ENCODE measurements at regions not wholly inside any gene's neighbourhood (a gene's known extent, or its start where the extent isn't known, plus 50 kb on each side); places are given as distances from the start of the nearest gene placed in this dataset.
"Not testable (repeated sequence)": the region's sequence is repeated elsewhere in the genome, so short reads cannot be mapped to it uniquely, and the experiment has no call there.

DNA sequence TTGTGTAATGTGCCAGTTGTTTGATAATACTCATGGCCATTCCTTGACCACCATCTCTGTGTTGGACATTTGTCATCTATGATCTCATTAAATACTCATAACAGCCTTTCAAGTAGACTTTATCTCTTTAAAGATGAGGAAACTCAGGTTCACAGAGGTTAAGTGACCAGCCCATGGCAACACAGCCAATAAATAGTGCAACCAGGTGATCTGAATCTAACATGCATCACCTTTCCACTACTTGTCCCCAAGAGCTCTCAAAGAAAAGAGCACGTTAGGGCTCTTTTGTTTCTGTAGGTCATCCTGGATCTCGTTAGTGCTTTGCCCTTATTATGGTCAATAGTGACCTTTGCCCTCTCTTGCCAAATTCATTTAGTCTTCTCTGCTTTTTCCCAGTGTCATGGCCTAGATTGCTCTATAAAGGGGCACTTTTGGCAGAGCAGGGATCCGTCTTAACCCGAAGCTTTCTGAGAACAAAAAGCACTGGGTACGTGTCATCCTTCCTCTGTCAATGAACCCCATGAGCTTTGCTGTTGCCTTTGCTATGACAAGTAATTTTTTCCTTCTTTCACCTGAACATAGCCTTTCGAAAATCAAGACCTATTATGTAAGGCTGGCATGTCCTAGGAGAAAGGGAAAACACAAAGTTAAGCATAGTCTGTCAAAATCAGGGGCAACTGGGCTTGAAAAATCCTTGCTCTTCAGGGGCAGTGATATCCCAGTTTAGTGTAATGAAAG, 88.0 kb upstream of the PLXNA2 start:
- DNase-seq (ENCODE audit: low read depth in 1 of 2, low spot score in 1 of 2): no peak
- in situ Hi-C loops (cut with HindIII; ENCODE audit: low pct_unique_long_range_greater_than_20kb, low sequenced_read_pairs): no loop called here

GRCh38 chr1:208332774-208333126, 88.6 kb upstream of the PLXNA2 start:
- in situ Hi-C loops (cut with HindIII; ENCODE audit: low pct_unique_long_range_greater_than_20kb, low sequenced_read_pairs): no loop called here
- no peak for TF ChIP-seq JUND (IDR thresholded peaks at IDR 0.05; ENCODE audit: low read depth)
- no peak for DNase-seq (ENCODE audit: low read depth in 1 of 2, low spot score in 1 of 2)

More for the DNA sequence above, 88.0 kb upstream of the PLXNA2 start:
- no peak for TF ChIP-seq JUND (IDR thresholded peaks at IDR 0.05; ENCODE audit: low read depth)

- in situ Hi-C loops (cut with HindIII; ENCODE audit: low pct_unique_long_range_greater_than_20kb, low sequenced_read_pairs): no loop called here
- no peak for TF ChIP-seq JUND (IDR thresholded peaks at IDR 0.05; ENCODE audit: low read depth)
- no peak for DNase-seq (ENCODE audit: low read depth in 1 of 2, low spot score in 1 of 2)
These were observed 89.5 kb upstream of the PLXNA2 start for GRCh38 chr1:208333676-208334075.

DNA sequence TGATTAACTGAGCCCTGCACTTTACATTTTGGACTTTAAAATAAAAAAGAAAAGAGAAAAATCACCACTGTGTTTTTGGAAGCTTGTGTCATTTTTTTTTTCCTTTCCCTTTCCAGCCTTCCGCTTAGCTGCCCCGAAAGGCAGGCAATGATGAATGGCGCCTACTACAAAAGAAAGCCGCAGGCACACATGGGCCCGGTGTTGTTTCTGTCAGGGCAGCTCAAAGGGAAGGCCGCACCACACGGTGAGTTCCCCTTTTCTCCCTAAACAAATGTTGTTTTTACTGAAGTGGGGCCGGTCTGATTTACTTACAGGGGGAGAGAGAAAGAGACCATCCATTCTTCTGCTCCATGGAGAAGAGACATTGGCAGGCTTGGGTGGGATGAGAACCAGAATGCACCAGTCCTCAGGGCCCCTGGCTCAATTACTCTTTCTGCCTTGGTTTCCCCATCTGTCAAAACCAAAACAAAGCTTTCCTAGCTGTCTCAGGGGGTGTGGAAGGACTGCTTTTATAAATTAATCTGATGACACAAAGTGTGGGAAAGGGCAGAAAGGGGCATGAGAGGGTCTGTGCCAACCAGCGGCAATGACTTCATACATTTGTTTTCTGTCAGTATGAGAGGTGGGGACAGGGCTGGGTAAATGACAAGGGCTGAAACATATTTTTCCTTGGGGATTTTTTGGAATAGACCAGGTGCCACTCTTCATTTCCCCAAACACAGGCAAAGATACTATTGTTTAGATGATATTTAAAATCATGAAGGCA, 91.4 kb upstream of the PLXNA2 start:
- no peak for DNase-seq (ENCODE audit: low read depth in 1 of 2, low spot score in 1 of 2)
- in situ Hi-C loops (cut with HindIII; ENCODE audit: low pct_unique_long_range_greater_than_20kb, low sequenced_read_pairs): no loop called here
- TF ChIP-seq JUND (IDR thresholded peaks at IDR 0.05; ENCODE audit: low read depth): no peak

GRCh38 chr1:208336137-208336518, 91.9 kb upstream of the PLXNA2 start:
- in situ Hi-C loops (cut with HindIII; ENCODE audit: low pct_unique_long_range_greater_than_20kb, low sequenced_read_pairs): no loop called here
- no peak for DNase-seq (ENCODE audit: low read depth in 1 of 2, low spot score in 1 of 2)
- TF ChIP-seq JUND (IDR thresholded peaks at IDR 0.05; ENCODE audit: low read depth): no peak

DNA sequence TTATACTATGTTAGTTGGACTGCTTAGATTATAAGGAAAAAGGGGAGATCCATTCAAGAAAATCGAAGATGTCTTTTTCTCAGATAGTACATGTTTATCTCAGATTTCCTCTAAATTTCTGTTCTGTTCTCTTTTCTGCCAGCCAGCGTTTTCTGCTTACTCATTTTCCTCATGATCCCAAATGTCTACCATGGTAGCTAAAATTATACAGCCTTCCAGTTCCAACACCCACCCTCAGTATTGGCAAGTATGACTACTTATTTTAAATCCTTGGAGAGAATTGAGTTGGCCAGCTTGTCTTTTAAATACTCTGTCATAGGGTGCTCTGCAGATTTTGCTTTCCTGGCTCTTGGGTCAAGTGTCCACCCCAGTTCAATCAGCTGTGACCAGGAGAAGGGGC, 95.7 kb upstream of the PLXNA2 start:
- no peak for TF ChIP-seq JUND (IDR thresholded peaks at IDR 0.05; ENCODE audit: low read depth)
- in situ Hi-C loops (cut with HindIII; ENCODE audit: low pct_unique_long_range_greater_than_20kb, low sequenced_read_pairs): no loop called here
- no peak for DNase-seq (ENCODE audit: low read depth in 1 of 2, low spot score in 1 of 2)

DNA sequence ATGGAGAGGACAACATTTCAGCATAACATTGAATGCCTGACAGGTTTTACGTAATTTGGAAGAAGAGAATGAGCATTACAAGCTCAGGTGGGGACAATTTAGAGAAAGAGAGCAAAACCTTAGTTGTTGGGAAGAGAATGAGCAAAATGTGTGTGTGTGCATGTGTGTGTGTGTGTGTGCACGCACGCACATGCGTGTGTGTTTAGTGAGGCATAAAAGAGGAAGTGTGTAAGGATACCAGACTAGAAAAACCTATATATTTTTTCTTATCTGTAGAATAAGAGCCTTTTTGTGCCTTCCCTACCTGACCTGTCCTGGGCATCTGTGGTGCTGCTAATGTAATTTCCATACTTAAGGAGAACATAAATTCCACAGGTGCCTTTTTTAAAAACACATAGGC, 99.0 kb upstream of the PLXNA2 start:
- DNase-seq (ENCODE audit: low read depth in 1 of 2, low spot score in 1 of 2): no peak
- TF ChIP-seq JUND (IDR thresholded peaks at IDR 0.05; ENCODE audit: low read depth): no peak
- in situ Hi-C loops (cut with HindIII; ENCODE audit: low pct_unique_long_range_greater_than_20kb, low sequenced_read_pairs): no loop called here

GRCh38 chr1:208344202-208344857, 100.1 kb upstream of the PLXNA2 start:
- no peak for DNase-seq (ENCODE audit: low read depth in 1 of 2, low spot score in 1 of 2)
- no peak for TF ChIP-seq JUND (IDR thresholded peaks at IDR 0.05; ENCODE audit: low read depth)
- in situ Hi-C loops (cut with HindIII; ENCODE audit: low pct_unique_long_range_greater_than_20kb, low sequenced_read_pairs): no loop called here

DNA sequence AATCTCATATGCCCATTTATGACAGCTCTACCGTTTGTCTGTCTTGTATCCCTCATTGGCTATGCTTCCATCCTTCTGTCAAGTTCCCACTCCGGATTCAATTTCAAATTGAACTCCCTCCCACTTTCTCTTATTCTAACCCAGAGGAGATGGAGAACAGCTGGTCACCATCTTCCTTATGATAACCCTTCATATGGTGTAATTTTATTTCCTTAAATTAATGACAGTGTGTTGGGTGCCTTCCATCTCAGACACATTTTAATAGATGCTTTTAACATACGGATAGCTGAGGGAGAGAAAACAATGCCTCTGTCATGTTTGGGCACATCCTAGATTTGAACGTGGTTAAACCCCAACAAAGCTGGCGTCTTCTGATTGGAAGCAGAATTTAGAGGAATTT, 103.0 kb upstream of the PLXNA2 start:
- DNase-seq (ENCODE audit: low read depth in 1 of 2, low spot score in 1 of 2): no peak

GRCh38 chr1:208349694-208350330, 105.6 kb upstream of the PLXNA2 start:
- no peak for TF ChIP-seq JUND (IDR thresholded peaks at IDR 0.05; ENCODE audit: low read depth)
- no peak for DNase-seq (ENCODE audit: low read depth in 1 of 2, low spot score in 1 of 2)
- in situ Hi-C loops (cut with HindIII; ENCODE audit: low pct_unique_long_range_greater_than_20kb, low sequenced_read_pairs): no loop called here

More for the DNA sequence above, 103.0 kb upstream of the PLXNA2 start:
- TF ChIP-seq JUND (IDR thresholded peaks at IDR 0.05; ENCODE audit: low read depth): no peak
- in situ Hi-C loops (cut with HindIII; ENCODE audit: low pct_unique_long_range_greater_than_20kb, low sequenced_read_pairs): no loop called here

- no peak for DNase-seq (ENCODE audit: low read depth in 1 of 2, low spot score in 1 of 2)
- TF ChIP-seq JUND (IDR thresholded peaks at IDR 0.05; ENCODE audit: low read depth): no peak
- in situ Hi-C loops (cut with HindIII; ENCODE audit: low pct_unique_long_range_greater_than_20kb, low sequenced_read_pairs): no loop called here
These were observed 106.6 kb upstream of the PLXNA2 start for GRCh38 chr1:208350815-208351214.

- in situ Hi-C loops (cut with HindIII; ENCODE audit: low pct_unique_long_range_greater_than_20kb, low sequenced_read_pairs): no loop called here
- TF ChIP-seq JUND (IDR thresholded peaks at IDR 0.05; ENCODE audit: low read depth): no peak
- DNase-seq (ENCODE audit: low read depth in 1 of 2, low spot score in 1 of 2): no peak
These were observed 107.7 kb upstream of the PLXNA2 start for GRCh38 chr1:208351838-208352237.

DNA sequence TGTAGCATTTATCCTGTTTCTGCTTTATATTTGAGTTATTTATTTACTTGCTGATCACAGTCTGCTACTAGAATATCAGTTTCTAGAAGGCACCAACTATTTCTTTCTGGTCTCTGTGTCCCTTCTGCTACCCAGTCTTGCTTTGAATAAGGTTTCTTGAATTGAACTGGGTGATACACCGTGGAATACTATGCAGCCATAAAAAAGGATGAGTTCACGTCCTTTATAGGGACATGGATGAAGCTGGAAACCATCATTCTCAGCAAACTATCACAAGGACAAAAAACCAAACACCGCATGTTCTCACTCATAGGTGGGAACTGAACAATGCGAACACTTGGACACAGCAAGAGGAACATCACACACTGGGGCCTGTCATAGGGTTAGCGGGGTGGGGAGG, 109.6 kb upstream of the PLXNA2 start:
- DNase-seq (ENCODE audit: low read depth in 1 of 2, low spot score in 1 of 2); in situ Hi-C loops (cut with HindIII; ENCODE audit: low pct_unique_long_range_greater_than_20kb, low sequenced_read_pairs): not testable (repeated sequence)
